ENCODE measurements at regions not wholly inside any gene's neighbourhood (a gene's known extent, or its start where the extent isn't known, plus 50 kb on each side); places are given as distances from the start of the nearest gene placed in this dataset.

- Histone ChIP-seq H3K4me2 (ENCODE audit: low read depth, low read length, poor library complexity, severe bottlenecking) (no peak overlapping the region), H4K20me1 (ENCODE audit: insufficient read depth, low read depth, low read length) (no peaks in the 10 kb centered on the region), H3K27ac (ENCODE audit: low read length) (no peak overlapping the region), H3K36me3 (ENCODE audit: insufficient read depth, low read length) (no peaks in the 10 kb centered on the region), H3K4me1 (ENCODE audit: low read length) (peaks cover 8% of the 10 kb centered on the region), H3K27me3 (ENCODE audit: low read length) (no peaks in the 10 kb centered on the region), H2AFZ (ENCODE audit: low read length) (no peak overlapping the region), H3K9ac (ENCODE audit: low read length) (no peak overlapping the region), H3K9me2 (replicated peaks; ENCODE audit: insufficient read depth, low read length) (no peaks in the 10 kb centered on the region), H3K79me2 (ENCODE audit: low read length) (no peaks in the 10 kb centered on the region), H3K9me3 (ENCODE audit: low read length) (no peaks in the 10 kb centered on the region), H3K4me3 (ENCODE audit: low read length) (no peak overlapping the region)
- no peak for DNase-seq
These were observed 68.4 kb upstream of the TOPAZ1 start for GRCh38 chr3:44173263-44173662.

- no peaks in the 10 kb centered on the region for H3K36me3 ChIP-seq (ENCODE audit: insufficient read depth, low read length)
- no peaks in the 10 kb centered on the region for H3K9me2 ChIP-seq (replicated peaks; ENCODE audit: insufficient read depth, low read length)
- no peaks in the 10 kb centered on the region for H3K9me3 ChIP-seq (ENCODE audit: low read length)
- no peaks in the 10 kb centered on the region for H3K79me2 ChIP-seq (ENCODE audit: low read length)
- H3K4me1 ChIP-seq (ENCODE audit: low read length), result no peaks in the 10 kb centered on the region
- no peaks in the 10 kb centered on the region for H4K20me1 ChIP-seq (ENCODE audit: insufficient read depth, low read depth, low read length)
- no peak for DNase-seq
- H3K4me3 ChIP-seq (ENCODE audit: low read length), result no peak overlapping the region
- H3K27ac ChIP-seq (ENCODE audit: low read length), result no peak overlapping the region
- no peak overlapping the region for H3K9ac ChIP-seq (ENCODE audit: low read length)
- H3K27me3 ChIP-seq (ENCODE audit: low read length), result no peaks in the 10 kb centered on the region
- no peak overlapping the region for H3K4me2 ChIP-seq (ENCODE audit: low read depth, low read length, poor library complexity, severe bottlenecking)
- no peak overlapping the region for H2AFZ ChIP-seq (ENCODE audit: low read length)
These were observed 66.6 kb upstream of the TOPAZ1 start for GRCh38 chr3:44175070-44175469.

- DNase-seq, result no peak
- peaks cover under 1% of the 10 kb centered on the region; the same call in 1 of the 2 replicates for H3K4me1 ChIP-seq (ENCODE audit: low read length)
- no peaks in the 10 kb centered on the region for H3K27me3 ChIP-seq (ENCODE audit: low read length)
- no peaks in the 10 kb centered on the region for H3K9me2 ChIP-seq (replicated peaks; ENCODE audit: insufficient read depth, low read length)
- H3K36me3 ChIP-seq (ENCODE audit: insufficient read depth, low read length), result no peaks in the 10 kb centered on the region
- H2AFZ ChIP-seq (ENCODE audit: low read length), result no peak overlapping the region
- no peak overlapping the region for H3K4me3 ChIP-seq (ENCODE audit: low read length)
- H3K79me2 ChIP-seq (ENCODE audit: low read length), result no peaks in the 10 kb centered on the region
- H3K9me3 ChIP-seq (ENCODE audit: low read length), result no peaks in the 10 kb centered on the region
- no peak overlapping the region for H3K27ac ChIP-seq (ENCODE audit: low read length)
- no peak overlapping the region for H3K9ac ChIP-seq (ENCODE audit: low read length)
- no peak overlapping the region for H3K4me2 ChIP-seq (ENCODE audit: low read depth, low read length, poor library complexity, severe bottlenecking)
- no peaks in the 10 kb centered on the region for H4K20me1 ChIP-seq (ENCODE audit: insufficient read depth, low read depth, low read length)
These were observed 62.4 kb upstream of the TOPAZ1 start for GRCh38 chr3:44179246-44179645.

GRCh38 chr3:44184319-44184953, 57.2 kb upstream of the TOPAZ1 start:
- no peaks in the 10 kb centered on the region for H4K20me1 ChIP-seq (ENCODE audit: insufficient read depth, low read depth, low read length)
- no peaks in the 10 kb centered on the region for H3K36me3 ChIP-seq (ENCODE audit: insufficient read depth, low read length)
- peaks cover 2% of the 10 kb centered on the region; the same call in 1 of the 2 replicates for H3K4me1 ChIP-seq (ENCODE audit: low read length)
- H3K9ac ChIP-seq (ENCODE audit: low read length), result no peak overlapping the region
- H3K4me3 ChIP-seq (ENCODE audit: low read length), result no peak overlapping the region
- no peaks in the 10 kb centered on the region for H3K27me3 ChIP-seq (ENCODE audit: low read length)
- H3K27ac ChIP-seq (ENCODE audit: low read length), result no peak overlapping the region
- no peaks in the 10 kb centered on the region for H3K9me3 ChIP-seq (ENCODE audit: low read length)
- no peak for DNase-seq
- H3K4me2 ChIP-seq (ENCODE audit: low read depth, low read length, poor library complexity, severe bottlenecking), result peak overlapping the region; percentile 15
- no peaks in the 10 kb centered on the region for H3K79me2 ChIP-seq (ENCODE audit: low read length)
- H2AFZ ChIP-seq (ENCODE audit: low read length), result no peak overlapping the region
- no peaks in the 10 kb centered on the region for H3K9me2 ChIP-seq (replicated peaks; ENCODE audit: insufficient read depth, low read length)

- Histone ChIP-seq H3K9me3 (ENCODE audit: low read length) (no peaks in the 10 kb centered on the region), H3K4me2 (ENCODE audit: low read depth, low read length, poor library complexity, severe bottlenecking) (no peak overlapping the region), H3K9ac (ENCODE audit: low read length) (no peak overlapping the region), H3K9me2 (replicated peaks; ENCODE audit: insufficient read depth, low read length) (no peaks in the 10 kb centered on the region), H3K36me3 (ENCODE audit: insufficient read depth, low read length) (no peaks in the 10 kb centered on the region), H3K27ac (ENCODE audit: low read length) (no peak overlapping the region), H2AFZ (ENCODE audit: low read length) (no peak overlapping the region), H4K20me1 (ENCODE audit: insufficient read depth, low read depth, low read length) (no peaks in the 10 kb centered on the region), H3K27me3 (ENCODE audit: low read length) (no peaks in the 10 kb centered on the region), H3K4me3 (ENCODE audit: low read length) (no peak overlapping the region), H3K4me1 (ENCODE audit: low read length) (peaks cover 2% of the 10 kb centered on the region; the same call in 1 of the 2 replicates), H3K79me2 (ENCODE audit: low read length) (no peaks in the 10 kb centered on the region)
- no peak for DNase-seq
These were observed 56.2 kb upstream of the TOPAZ1 start for GRCh38 chr3:44185396-44185915.

- no peak for DNase-seq
- no peak overlapping the region for H3K4me2 ChIP-seq (ENCODE audit: low read depth, low read length, poor library complexity, severe bottlenecking)
- H3K9me2 ChIP-seq (replicated peaks; ENCODE audit: insufficient read depth, low read length), result no peaks in the 10 kb centered on the region
- no peaks in the 10 kb centered on the region for H3K79me2 ChIP-seq (ENCODE audit: low read length)
- H3K9ac ChIP-seq (ENCODE audit: low read length), result no peak overlapping the region
- H3K9me3 ChIP-seq (ENCODE audit: low read length), result no peaks in the 10 kb centered on the region
- no peaks in the 10 kb centered on the region for H3K27me3 ChIP-seq (ENCODE audit: low read length)
- peaks cover 2% of the 10 kb centered on the region; the same call in 1 of the 2 replicates for H3K4me1 ChIP-seq (ENCODE audit: low read length)
- H4K20me1 ChIP-seq (ENCODE audit: insufficient read depth, low read depth, low read length), result no peaks in the 10 kb centered on the region
- no peak overlapping the region for H3K4me3 ChIP-seq (ENCODE audit: low read length)
- H3K36me3 ChIP-seq (ENCODE audit: insufficient read depth, low read length), result no peaks in the 10 kb centered on the region
- no peak overlapping the region for H3K27ac ChIP-seq (ENCODE audit: low read length)
- H2AFZ ChIP-seq (ENCODE audit: low read length), result no peak overlapping the region
These were observed 55.5 kb upstream of the TOPAZ1 start for GRCh38 chr3:44186111-44186672.

- no peaks in the 10 kb centered on the region for H3K79me2 ChIP-seq (ENCODE audit: low read length)
- no peak overlapping the region for H2AFZ ChIP-seq (ENCODE audit: low read length)
- H3K36me3 ChIP-seq (ENCODE audit: insufficient read depth, low read length), result no peaks in the 10 kb centered on the region
- no peak overlapping the region for H3K27ac ChIP-seq (ENCODE audit: low read length)
- DNase-seq, result no peak
- no peaks in the 10 kb centered on the region for H3K9me2 ChIP-seq (replicated peaks; ENCODE audit: insufficient read depth, low read length)
- no peak overlapping the region for H3K4me3 ChIP-seq (ENCODE audit: low read length)
- H3K4me1 ChIP-seq (ENCODE audit: low read length), result peaks cover 2% of the 10 kb centered on the region; the same call in 1 of the 2 replicates
- no peak overlapping the region for H3K9ac ChIP-seq (ENCODE audit: low read length)
- H3K4me2 ChIP-seq (ENCODE audit: low read depth, low read length, poor library complexity, severe bottlenecking), result no peak overlapping the region
- H3K9me3 ChIP-seq (ENCODE audit: low read length), result no peaks in the 10 kb centered on the region
- H3K27me3 ChIP-seq (ENCODE audit: low read length), result no peaks in the 10 kb centered on the region
- no peaks in the 10 kb centered on the region for H4K20me1 ChIP-seq (ENCODE audit: insufficient read depth, low read depth, low read length)
These were observed 55.0 kb upstream of the TOPAZ1 start for GRCh38 chr3:44186712-44187111.

Data from Karpas-422 (cell line).